Large intestine (tissue), 3 donors: ENCODE measurements at regions not wholly inside any gene's neighbourhood (a gene's known extent, or its start where the extent isn't known, plus 50 kb on each side); places are given as distances from the start of the nearest gene placed in this dataset.

Experiments used
- DNase-seq, 2 donors: peaks; one replicate each; pipeline versions ENCODE4 v3.0.0 to v3.0.0-alpha.2; 2013
- H3K27ac ChIP-seq: one replicate; pipeline ENCODE4 v1.5.1; 2013; ENCODE audit warnings: low read length
- H3K27me3 ChIP-seq: 2 replicates; pipeline ENCODE4 v1.6.1; 2013; ENCODE audit warnings: low read length; ENCODE audit not compliant: control insufficient read depth, insufficient read depth
- H3K36me3 ChIP-seq: 2 replicates; pipeline ENCODE4 v1.6.1; 2013; ENCODE audit warnings: low read length; ENCODE audit not compliant: control insufficient read depth, insufficient read depth
- H3K4me1 ChIP-seq: one replicate; pipeline ENCODE4 v1.6.1; 2013; ENCODE audit warnings: low read length; ENCODE audit not compliant: control insufficient read depth, insufficient read depth
- H3K4me3 ChIP-seq: one replicate; pipeline ENCODE4 v1.5.1; 2013; ENCODE audit warnings: low read length
- H3K9me3 ChIP-seq: one replicate; pipeline ENCODE4 v1.6.1; 2013; ENCODE audit warnings: mild to moderate bottlenecking, low read depth, low read length, moderate library complexity; ENCODE audit not compliant: control insufficient read depth
- WGBS: methylation state at CpG from one replicate; pipeline ENCODE4 v1.1.5; 2013; ENCODE audit warnings: low lambda C conversion rate; ENCODE audit not compliant: insufficient coverage; 5-methylcytosine and 5-hydroxymethylcytosine counted together

GRCh38 chr5:2295476-2295875 is 412.8 kb upstream of the IRX4 start:
- no peaks in the 10 kb centered on the region for H3K4me1 ChIP-seq
- H3K9me3 ChIP-seq: no peaks in the 10 kb centered on the region
- no peak overlapping the region for H3K4me3 ChIP-seq
- no peak overlapping the region for H3K27ac ChIP-seq
- no CpG with 5 or more reads among the region's 13 CpGs for WGBS
- no peaks in the 10 kb centered on the region for H3K36me3 ChIP-seq
- H3K27me3 ChIP-seq: no peaks in the 10 kb centered on the region
- DNase-seq: no peak

- no peak overlapping the region for H3K27ac ChIP-seq
- whole genome bisulfite sequencing: no CpG with 5 or more reads among the region's 9 CpGs
- H3K27me3 ChIP-seq: no peaks in the 10 kb centered on the region
- no peak overlapping the region for H3K4me3 ChIP-seq
- DNase-seq: no peak
- no peaks in the 10 kb centered on the region for H3K36me3 ChIP-seq
- no peaks in the 10 kb centered on the region for H3K4me1 ChIP-seq
- H3K9me3 ChIP-seq: no peaks in the 10 kb centered on the region
Measured at GRCh38 chr5:2293906-2294305, 411.2 kb upstream of the IRX4 start.

GRCh38 chr5:2291146-2291840 is 408.6 kb upstream of the IRX4 start:
- Histone ChIP-seq H3K27me3 (no peaks in the 10 kb centered on the region), H3K27ac (no peak overlapping the region), H3K4me1 (no peaks in the 10 kb centered on the region), H3K36me3 (no peaks in the 10 kb centered on the region), H3K9me3 (no peaks in the 10 kb centered on the region), H3K4me3 (no peak overlapping the region)
- no CpG with 5 or more reads among the region's 19 CpGs for WGBS
- DNase-seq: no peak

- H3K27ac ChIP-seq: no peak overlapping the region
- no peaks in the 10 kb centered on the region for H3K4me1 ChIP-seq
- H3K4me3 ChIP-seq: no peak overlapping the region
- DNase-seq: no peak
- H3K36me3 ChIP-seq: no peaks in the 10 kb centered on the region
- no CpG with 5 or more reads among the region's 8 CpGs for WGBS
- H3K27me3 ChIP-seq: no peaks in the 10 kb centered on the region
- H3K9me3 ChIP-seq: no peaks in the 10 kb centered on the region
Measured at GRCh38 chr5:2289380-2289779, 406.7 kb upstream of the IRX4 start.

- no peaks in the 10 kb centered on the region for H3K27me3 ChIP-seq
- H3K36me3 ChIP-seq: no peaks in the 10 kb centered on the region
- H3K9me3 ChIP-seq: no peaks in the 10 kb centered on the region
- no peak overlapping the region for H3K4me3 ChIP-seq
- no CpG with 5 or more reads among the region's 16 CpGs for WGBS
- no peak for DNase-seq
- no peak overlapping the region for H3K27ac ChIP-seq
- H3K4me1 ChIP-seq: no peaks in the 10 kb centered on the region
Measured at GRCh38 chr5:2288968-2289367, 406.2 kb upstream of the IRX4 start.

GRCh38 chr5:2288466-2288865 is 405.7 kb upstream of the IRX4 start:
- Histone ChIP-seq H3K4me3 (no peak overlapping the region), H3K4me1 (no peaks in the 10 kb centered on the region), H3K9me3 (no peaks in the 10 kb centered on the region), H3K27ac (no peak overlapping the region), H3K36me3 (no peaks in the 10 kb centered on the region), H3K27me3 (no peaks in the 10 kb centered on the region)
- no CpG with 5 or more reads among the region's 11 CpGs for WGBS
- no peak for DNase-seq

- Histone ChIP-seq H3K27ac (no peak overlapping the region), H3K27me3 (no peaks in the 10 kb centered on the region), H3K9me3 (no peaks in the 10 kb centered on the region), H3K36me3 (no peaks in the 10 kb centered on the region), H3K4me3 (no peak overlapping the region), H3K4me1 (no peaks in the 10 kb centered on the region)
- WGBS: no CpG with 5 or more reads among the region's 7 CpGs
- DNase-seq: no peak
Measured at GRCh38 chr5:2286250-2286649, 403.5 kb upstream of the IRX4 start.

- no peaks in the 10 kb centered on the region for H3K9me3 ChIP-seq
- H3K4me3 ChIP-seq: no peak overlapping the region
- H3K4me1 ChIP-seq: no peaks in the 10 kb centered on the region
- no peaks in the 10 kb centered on the region for H3K36me3 ChIP-seq
- no peak overlapping the region for H3K27ac ChIP-seq
- DNase-seq: no peak
- H3K27me3 ChIP-seq: no peaks in the 10 kb centered on the region
- no CpG with 5 or more reads among the region's 8 CpGs for WGBS
Measured at GRCh38 chr5:2284678-2285077, 402.0 kb upstream of the IRX4 start.

GRCh38 chr5:2283481-2284045 is 400.8 kb upstream of the IRX4 start:
- H3K27ac ChIP-seq: no peak overlapping the region
- H3K4me1 ChIP-seq: no peaks in the 10 kb centered on the region
- H3K27me3 ChIP-seq: no peaks in the 10 kb centered on the region
- DNase-seq: no peak
- no peaks in the 10 kb centered on the region for H3K9me3 ChIP-seq
- WGBS: no CpG with 5 or more reads among the region's 10 CpGs
- H3K4me3 ChIP-seq: no peak overlapping the region
- H3K36me3 ChIP-seq: no peaks in the 10 kb centered on the region

- H3K27ac ChIP-seq: no peak overlapping the region
- DNase-seq: no peak
- WGBS: no CpG with 5 or more reads among the region's 7 CpGs
- no peak overlapping the region for H3K4me3 ChIP-seq
- H3K27me3 ChIP-seq: no peaks in the 10 kb centered on the region
- no peaks in the 10 kb centered on the region for H3K36me3 ChIP-seq
- no peaks in the 10 kb centered on the region for H3K4me1 ChIP-seq
- H3K9me3 ChIP-seq: no peaks in the 10 kb centered on the region
Measured at GRCh38 chr5:2282893-2283292, 400.2 kb upstream of the IRX4 start.
